ENCODE measurements at regions not wholly inside any gene's neighbourhood (a gene's known extent, or its start where the extent isn't known, plus 50 kb on each side); places are given as distances from the start of the nearest gene placed in this dataset.

- DNase-seq: no peak
These were observed 51.2 kb upstream of the SORCS1 start for GRCh38 chr10:107215681-107216080.
